SK-N-SH (cell line): ENCODE measurements at regions not wholly inside any gene's neighbourhood (a gene's known extent, or its start where the extent isn't known, plus 50 kb on each side); places are given as distances from the start of the nearest gene placed in this dataset.

Experiments
- CTCF ChIA-PET: fragments of 300-600, 350-600 bp; formaldehyde crosslinking; extraction: SDS; loops from one replicate; lab custom pipeline; 2021; lab: Yijun Ruan, JAX
- POLR2A ChIA-PET: fragments of 350-600 bp; sonication (Branson Sonifier 250); formaldehyde crosslinking; extraction: SDS; loops from one replicate; lab custom pipeline; 2020; ENCODE audit warnings: antibody characterized with exemption, inconsistent platforms; lab: Yijun Ruan, JAX
- DNase-seq: peaks from one replicate; pipeline ENCODE4 v3.0.0; 2012
- H2AFZ ChIP-seq: fragments of 200-600 bp; sonication (generic); 2 replicates; pipeline ENCODE4 v1.8.1; 2016; ENCODE audit warnings: antibody characterized with exemption, mild to moderate bottlenecking, low read depth
- H3F3A ChIP-seq: fragments of 200-600 bp; sonication (generic); replicated peaks from 2 replicates; pipeline ENCODE3; 2016; ENCODE audit warnings: antibody characterized with exemption, mild to moderate bottlenecking; ENCODE audit not compliant: insufficient read depth
- H3K27ac ChIP-seq, 2 experiments: fragments of 200-500 bp in 1 of 2; fragments of 200-600 bp in 1 of 2; sonication (Bioruptor generic) in 1 of 2; sonication (generic), shearing (Covaris generic) in 1 of 2; 2 replicates each; pipeline versions ENCODE4 v1.5.1 to v1.6.1; 2014 to 2016; ENCODE audit warnings: low read depth in 2 of 2, inconsistent platforms in 1 of 2, low read length in 1 of 2, mild to moderate bottlenecking in 1 of 2, mixed read lengths in 1 of 2
- H3K27me3 ChIP-seq: fragments of 200-600 bp; sonication (generic), shearing (Covaris generic); 2 replicates; pipeline ENCODE4 v1.6.1; 2016; ENCODE audit warnings: mixed run types; ENCODE audit not compliant: insufficient read depth
- H3K36me3 ChIP-seq, 2 experiments: fragments of 200-500 bp in 1 of 2; fragments of 200-600 bp in 1 of 2; sonication (Bioruptor generic) in 1 of 2; sonication (generic) in 1 of 2; replicated peaks in 1 of 2; 2 replicates each; pipeline versions ENCODE3 to v1.5.1; 2014 to 2016; ENCODE audit warnings: low read length in 1 of 2, mild to moderate bottlenecking in 1 of 2; ENCODE audit not compliant: insufficient read depth in 2 of 2, control insufficient read depth in 1 of 2
- H3K4me1 ChIP-seq, 2 experiments: fragments of 200-500 bp in 1 of 2; fragments of 200-600 bp in 1 of 2; sonication (Bioruptor generic) in 1 of 2; sonication (generic), shearing (Covaris generic) in 1 of 2; 2 replicates each; pipeline versions ENCODE4 v1.5.1 to v1.6.1; 2014 to 2016; ENCODE audit warnings: low read depth in 1 of 2, low read length in 1 of 2, mixed run types in 1 of 2; ENCODE audit not compliant: insufficient read depth in 2 of 2, control insufficient read depth in 1 of 2
- H3K4me2 ChIP-seq: fragments of 200-600 bp; sonication (generic), shearing (Covaris generic); 2 replicates; pipeline ENCODE4 v1.6.1; 2017; ENCODE audit warnings: mixed run types
- H3K4me3 ChIP-seq, 2 experiments: fragments of 200-500 bp in 1 of 2; fragments of 200-600 bp in 1 of 2; sonication (Bioruptor generic) in 1 of 2; sonication (generic), shearing (Covaris generic) in 1 of 2; 2 replicates each; pipeline versions ENCODE4 v1.5.1 to v1.8.1; 2014 to 2016; ENCODE audit warnings: low read depth in 2 of 2, inconsistent platforms in 1 of 2, low read length in 1 of 2, mild to moderate bottlenecking in 1 of 2, mixed read lengths in 1 of 2, moderate library complexity in 1 of 2
- H3K79me2 ChIP-seq: fragments of 200-600 bp; sonication (generic); 2 replicates; pipeline ENCODE4 v1.8.1; 2017; ENCODE audit warnings: mild to moderate bottlenecking; ENCODE audit not compliant: insufficient read depth
- H3K9ac ChIP-seq: fragments of 200-600 bp; sonication (generic); 2 replicates; pipeline ENCODE4 v1.6.1; 2017; ENCODE audit warnings: mixed run types
- H3K9me2 ChIP-seq: fragments of 200-600 bp; sonication (generic); 2 replicates; pipeline ENCODE4 v1.6.1; 2017; ENCODE audit warnings: mixed run types
- H3K9me3 ChIP-seq: fragments of 200-600 bp; sonication (generic); 2 replicates; pipeline ENCODE4 v1.6.1; 2017; ENCODE audit warnings: mixed run types, mild to moderate bottlenecking, moderate library complexity
- H4K20me1 ChIP-seq: fragments of 200-600 bp; sonication (generic); 2 replicates; pipeline ENCODE4 v1.6.1; 2017; ENCODE audit warnings: mild to moderate bottlenecking, mixed run types; ENCODE audit not compliant: insufficient read depth
- ELF1 ChIP-seq: IDR thresholded peaks from 2 replicates; pipeline ENCODE4 v1.4.0; 2012
- EP300 ChIP-seq, 2 experiments: IDR thresholded peaks; 2 replicates each; pipeline versions ENCODE4 v1.4.0 to v1.6.1; 2012; ENCODE audit warnings: borderline replicate concordance in 1 of 2, low read depth in 1 of 2, low read length in 1 of 2
- FOXM1 ChIP-seq: IDR thresholded peaks from 2 replicates; pipeline ENCODE4 v1.4.0; 2012; ENCODE audit warnings: low read depth, mild to moderate bottlenecking
- GABPA ChIP-seq: IDR thresholded peaks from 2 replicates; pipeline ENCODE4 v1.4.0; 2012; ENCODE audit warnings: low read depth, mild to moderate bottlenecking
- JUND ChIP-seq: IDR thresholded peaks from 2 replicates; pipeline ENCODE4 v1.4.0; 2012
- MEF2A ChIP-seq: IDR thresholded peaks from 2 replicates; pipeline ENCODE4 v1.4.0; 2012; ENCODE audit warnings: low read depth, borderline replicate concordance
- NFIC ChIP-seq: IDR thresholded peaks from 2 replicates; pipeline ENCODE4 v1.4.0; 2012; ENCODE audit warnings: borderline replicate concordance
- POLR2AphosphoS5 ChIP-seq: IDR thresholded peaks from 2 replicates; pipeline ENCODE4 v1.6.1; 2012; ENCODE audit warnings: low read depth, low read length
- RXRA ChIP-seq: IDR thresholded peaks from 2 replicates; pipeline ENCODE4 v1.4.0; 2012; ENCODE audit warnings: low read depth, mild to moderate bottlenecking, borderline replicate concordance
- SMC3 ChIP-seq: IDR thresholded peaks from 2 replicates; pipeline ENCODE4 v1.6.1; 2012; ENCODE audit warnings: low read depth, low read length, improper control_type of control experiment
- TAF1 ChIP-seq: IDR thresholded peaks from 2 replicates; pipeline ENCODE4 v1.6.1; 2012; ENCODE audit warnings: low read depth, mild to moderate bottlenecking, low read length, moderate library complexity, borderline replicate concordance
- TCF12 ChIP-seq: IDR thresholded peaks from 2 replicates; pipeline ENCODE4 v1.4.0; 2012
- TEAD4 ChIP-seq: IDR thresholded peaks from 2 replicates; pipeline ENCODE4 v1.4.0; 2012; ENCODE audit warnings: mild to moderate bottlenecking, borderline replicate concordance; ENCODE audit not compliant: insufficient read depth
- WGBS: methylation state at CpG from one replicate; pipeline ENCODE4 v1.1.6; 2017; ENCODE audit warnings: low lambda C conversion rate; 5-methylcytosine and 5-hydroxymethylcytosine counted together
- TF ChIP-seq, protein P1 (sequence below): fragments of 200-600 bp; sonication (generic); IDR thresholded peaks from 2 replicates; pipeline ENCODE4 v1.6.1; 2017; ENCODE audit warnings: antibody characterized with exemption, mild to moderate bottlenecking, moderate library complexity
- TF ChIP-seq, protein P2 (sequence below): IDR thresholded peaks from 2 replicates; pipeline ENCODE4 v1.4.0; 2012; ENCODE audit warnings: low read depth
- TF ChIP-seq, protein P3 (sequence below): IDR thresholded peaks from 2 replicates; pipeline ENCODE4 v1.6.1; 2012; ENCODE audit warnings: mild to moderate bottlenecking, low read depth, low read length, moderate library complexity

DNA sequence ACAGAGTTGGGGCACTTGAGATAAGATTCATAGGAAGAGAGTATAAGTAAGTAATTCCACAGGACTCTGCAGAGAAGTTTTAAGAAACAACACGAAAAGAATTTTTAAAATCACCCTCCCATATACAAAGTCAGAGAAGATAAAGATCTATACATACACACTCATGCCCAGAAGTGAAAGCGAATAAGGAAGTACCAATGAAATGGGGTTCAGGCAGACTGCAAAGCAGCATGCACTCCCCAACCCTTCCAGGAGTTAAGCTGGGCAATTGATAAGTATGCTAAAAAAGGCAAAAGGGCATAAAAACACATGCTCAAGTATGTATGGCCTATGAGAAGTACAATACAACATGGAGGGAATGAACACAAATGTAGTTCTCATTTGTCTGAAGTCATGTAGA lies 246.2 kb upstream of the GRIP1 start:
- Histone ChIP-seq H3K27me3 (no peaks in the 10 kb centered on the region), H3K4me2 (no peak overlapping the region), H3K79me2 (no peaks in the 10 kb centered on the region), H3K4me1 (no peaks in the 10 kb centered on the region), H3K9me2 (no peaks in the 10 kb centered on the region), H3K27ac (no peak overlapping the region), H3K9me3 (no peaks in the 10 kb centered on the region), H4K20me1 (no peaks in the 10 kb centered on the region), H3K36me3 (no peaks in the 10 kb centered on the region), H3K4me3 (no peak overlapping the region), H3F3A (no peaks in the 10 kb centered on the region), H3K9ac (no peak overlapping the region), H2AFZ (no peak overlapping the region)
- WGBS: 44% methylated on average over 2 of the region's 2 CpGs
- DNase-seq: no peak
- TF ChIP-seq, protein P1, sequence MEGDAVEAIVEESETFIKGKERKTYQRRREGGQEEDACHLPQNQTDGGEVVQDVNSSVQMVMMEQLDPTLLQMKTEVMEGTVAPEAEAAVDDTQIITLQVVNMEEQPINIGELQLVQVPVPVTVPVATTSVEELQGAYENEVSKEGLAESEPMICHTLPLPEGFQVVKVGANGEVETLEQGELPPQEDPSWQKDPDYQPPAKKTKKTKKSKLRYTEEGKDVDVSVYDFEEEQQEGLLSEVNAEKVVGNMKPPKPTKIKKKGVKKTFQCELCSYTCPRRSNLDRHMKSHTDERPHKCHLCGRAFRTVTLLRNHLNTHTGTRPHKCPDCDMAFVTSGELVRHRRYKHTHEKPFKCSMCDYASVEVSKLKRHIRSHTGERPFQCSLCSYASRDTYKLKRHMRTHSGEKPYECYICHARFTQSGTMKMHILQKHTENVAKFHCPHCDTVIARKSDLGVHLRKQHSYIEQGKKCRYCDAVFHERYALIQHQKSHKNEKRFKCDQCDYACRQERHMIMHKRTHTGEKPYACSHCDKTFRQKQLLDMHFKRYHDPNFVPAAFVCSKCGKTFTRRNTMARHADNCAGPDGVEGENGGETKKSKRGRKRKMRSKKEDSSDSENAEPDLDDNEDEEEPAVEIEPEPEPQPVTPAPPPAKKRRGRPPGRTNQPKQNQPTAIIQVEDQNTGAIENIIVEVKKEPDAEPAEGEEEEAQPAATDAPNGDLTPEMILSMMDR: no peak
- TF ChIP-seq POLR2AphosphoS5 (no peak), GABPA (no peak), MEF2A (no peak), NFIC (no peak), SMC3 (no peak), ELF1 (no peak), TCF12 (no peak)
- TF ChIP-seq, protein P2, sequence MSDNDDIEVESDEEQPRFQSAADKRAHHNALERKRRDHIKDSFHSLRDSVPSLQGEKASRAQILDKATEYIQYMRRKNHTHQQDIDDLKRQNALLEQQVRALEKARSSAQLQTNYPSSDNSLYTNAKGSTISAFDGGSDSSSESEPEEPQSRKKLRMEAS: no peak
- POLR2A ChIA-PET: no interaction called here
- CTCF ChIA-PET: no interaction called here

DNA sequence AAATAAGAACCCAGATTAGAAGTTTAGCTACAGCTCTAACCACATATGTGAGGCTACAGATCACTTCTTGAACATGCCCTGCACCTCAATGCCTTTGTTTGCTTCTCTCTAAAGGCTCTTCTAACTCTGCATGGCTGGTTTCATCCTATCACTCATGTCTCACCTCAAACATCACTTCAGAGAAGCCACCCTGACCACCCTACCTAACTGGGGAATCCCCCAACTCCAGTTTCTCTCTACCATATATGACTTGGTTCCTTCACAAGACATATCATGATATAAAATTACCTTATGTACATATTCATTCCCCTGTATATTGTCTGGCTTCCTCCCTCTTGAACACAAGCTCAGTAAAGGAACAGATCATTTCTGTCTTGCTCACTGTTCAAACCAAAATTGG lies 250.2 kb upstream of the GRIP1 start:
- H3K9me2 ChIP-seq: no peaks in the 10 kb centered on the region

More for the DNA sequence above, 250.2 kb upstream of the GRIP1 start:
- Histone ChIP-seq H3K4me3 (no peak overlapping the region), H3K27ac (no peak overlapping the region), H4K20me1 (no peaks in the 10 kb centered on the region), H3K4me1 (no peaks in the 10 kb centered on the region), H3K36me3 (no peaks in the 10 kb centered on the region), H3K9ac (no peak overlapping the region), H3F3A (no peaks in the 10 kb centered on the region), H2AFZ (no peak overlapping the region), H3K79me2 (no peaks in the 10 kb centered on the region), H3K27me3 (no peaks in the 10 kb centered on the region), H3K9me3 (no peaks in the 10 kb centered on the region), H3K4me2 (no peak overlapping the region)
- no peak for TF ChIP-seq EP300 (IDR thresholded peaks at IDR 0.05; ENCODE audit: borderline replicate concordance in 1 of 2, low read depth in 1 of 2, low read length in 1 of 2)
- TF ChIP-seq FOXM1: no peak
- TF ChIP-seq POLR2AphosphoS5: no peak
- TF ChIP-seq MEF2A: no peak
- no peak for TF ChIP-seq TAF1
- no peak for TF ChIP-seq RXRA
- TF ChIP-seq TEAD4: no peak
- TF ChIP-seq SMC3: no peak
- TF ChIP-seq, protein P3, sequence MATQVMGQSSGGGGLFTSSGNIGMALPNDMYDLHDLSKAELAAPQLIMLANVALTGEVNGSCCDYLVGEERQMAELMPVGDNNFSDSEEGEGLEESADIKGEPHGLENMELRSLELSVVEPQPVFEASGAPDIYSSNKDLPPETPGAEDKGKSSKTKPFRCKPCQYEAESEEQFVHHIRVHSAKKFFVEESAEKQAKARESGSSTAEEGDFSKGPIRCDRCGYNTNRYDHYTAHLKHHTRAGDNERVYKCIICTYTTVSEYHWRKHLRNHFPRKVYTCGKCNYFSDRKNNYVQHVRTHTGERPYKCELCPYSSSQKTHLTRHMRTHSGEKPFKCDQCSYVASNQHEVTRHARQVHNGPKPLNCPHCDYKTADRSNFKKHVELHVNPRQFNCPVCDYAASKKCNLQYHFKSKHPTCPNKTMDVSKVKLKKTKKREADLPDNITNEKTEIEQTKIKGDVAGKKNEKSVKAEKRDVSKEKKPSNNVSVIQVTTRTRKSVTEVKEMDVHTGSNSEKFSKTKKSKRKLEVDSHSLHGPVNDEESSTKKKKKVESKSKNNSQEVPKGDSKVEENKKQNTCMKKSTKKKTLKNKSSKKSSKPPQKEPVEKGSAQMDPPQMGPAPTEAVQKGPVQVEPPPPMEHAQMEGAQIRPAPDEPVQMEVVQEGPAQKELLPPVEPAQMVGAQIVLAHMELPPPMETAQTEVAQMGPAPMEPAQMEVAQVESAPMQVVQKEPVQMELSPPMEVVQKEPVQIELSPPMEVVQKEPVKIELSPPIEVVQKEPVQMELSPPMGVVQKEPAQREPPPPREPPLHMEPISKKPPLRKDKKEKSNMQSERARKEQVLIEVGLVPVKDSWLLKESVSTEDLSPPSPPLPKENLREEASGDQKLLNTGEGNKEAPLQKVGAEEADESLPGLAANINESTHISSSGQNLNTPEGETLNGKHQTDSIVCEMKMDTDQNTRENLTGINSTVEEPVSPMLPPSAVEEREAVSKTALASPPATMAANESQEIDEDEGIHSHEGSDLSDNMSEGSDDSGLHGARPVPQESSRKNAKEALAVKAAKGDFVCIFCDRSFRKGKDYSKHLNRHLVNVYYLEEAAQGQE: no peak
- TF ChIP-seq JUND: no peak
- POLR2A ChIA-PET: no interaction called here
- CTCF ChIA-PET: no interaction called here
- DNase-seq: no peak
